ENCODE measurements at regions not wholly inside any gene's neighbourhood (a gene's known extent, or its start where the extent isn't known, plus 50 kb on each side); places are given as distances from the start of the nearest gene placed in this dataset.

GRCh38 chr12:29843036-29843435 lies 59.3 kb upstream of the TMTC1 start:
- no peak overlapping the region for H3K27ac Mint-ChIP-seq
- H3K36me3 Mint-ChIP-seq, result no peaks in the 10 kb centered on the region
- no peak for DNase-seq (ENCODE audit: low spot score in 2 of 2, unreplicated experiment in 2 of 2)
- H3K9me3 Mint-ChIP-seq, result peaks cover 31% of the 10 kb centered on the region
- TF ChIP-seq, protein P1, sequence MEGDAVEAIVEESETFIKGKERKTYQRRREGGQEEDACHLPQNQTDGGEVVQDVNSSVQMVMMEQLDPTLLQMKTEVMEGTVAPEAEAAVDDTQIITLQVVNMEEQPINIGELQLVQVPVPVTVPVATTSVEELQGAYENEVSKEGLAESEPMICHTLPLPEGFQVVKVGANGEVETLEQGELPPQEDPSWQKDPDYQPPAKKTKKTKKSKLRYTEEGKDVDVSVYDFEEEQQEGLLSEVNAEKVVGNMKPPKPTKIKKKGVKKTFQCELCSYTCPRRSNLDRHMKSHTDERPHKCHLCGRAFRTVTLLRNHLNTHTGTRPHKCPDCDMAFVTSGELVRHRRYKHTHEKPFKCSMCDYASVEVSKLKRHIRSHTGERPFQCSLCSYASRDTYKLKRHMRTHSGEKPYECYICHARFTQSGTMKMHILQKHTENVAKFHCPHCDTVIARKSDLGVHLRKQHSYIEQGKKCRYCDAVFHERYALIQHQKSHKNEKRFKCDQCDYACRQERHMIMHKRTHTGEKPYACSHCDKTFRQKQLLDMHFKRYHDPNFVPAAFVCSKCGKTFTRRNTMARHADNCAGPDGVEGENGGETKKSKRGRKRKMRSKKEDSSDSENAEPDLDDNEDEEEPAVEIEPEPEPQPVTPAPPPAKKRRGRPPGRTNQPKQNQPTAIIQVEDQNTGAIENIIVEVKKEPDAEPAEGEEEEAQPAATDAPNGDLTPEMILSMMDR (IDR thresholded peaks at IDR 0.05; ENCODE audit: unreplicated experiment), result no peak
- no peaks in the 10 kb centered on the region for H3K27me3 Mint-ChIP-seq (ENCODE audit: low read depth)
- H3K4me1 Mint-ChIP-seq, result no peaks in the 10 kb centered on the region
- H3K4me3 Mint-ChIP-seq, result no peak overlapping the region

GRCh38 chr12:29838768-29839167 lies 55.0 kb upstream of the TMTC1 start:
- TF ChIP-seq, protein P1 (IDR thresholded peaks at IDR 0.05; ENCODE audit: unreplicated experiment), result no peak
- no peak for DNase-seq (ENCODE audit: low spot score in 2 of 2, unreplicated experiment in 2 of 2)
- peaks cover 52% of the 10 kb centered on the region for H3K9me3 Mint-ChIP-seq
- H3K36me3 Mint-ChIP-seq, result no peaks in the 10 kb centered on the region
- H3K27ac Mint-ChIP-seq, result no peak overlapping the region
- no peak overlapping the region for H3K4me3 Mint-ChIP-seq
- H3K4me1 Mint-ChIP-seq, result no peaks in the 10 kb centered on the region
- no peaks in the 10 kb centered on the region for H3K27me3 Mint-ChIP-seq (ENCODE audit: low read depth)

Measured in mesothelial cell of epicardium (in vitro differentiated cells).